SH-SY5Y (cell line): ENCODE measurements at regions not wholly inside any gene's neighbourhood (a gene's known extent, or its start where the extent isn't known, plus 50 kb on each side); places are given as distances from the start of the nearest gene placed in this dataset.

Experiments used
- GATA2 ChIP-seq: IDR thresholded peaks from 2 replicates; pipeline ENCODE4 v1.6.1; 2011; ENCODE audit warnings: mild to moderate bottlenecking, low read depth, low read length
- GATA3 ChIP-seq: IDR thresholded peaks from 2 replicates; pipeline ENCODE4 v1.6.1; 2011; ENCODE audit warnings: low read depth, mild to moderate bottlenecking, low read length, moderate library complexity

DNA sequence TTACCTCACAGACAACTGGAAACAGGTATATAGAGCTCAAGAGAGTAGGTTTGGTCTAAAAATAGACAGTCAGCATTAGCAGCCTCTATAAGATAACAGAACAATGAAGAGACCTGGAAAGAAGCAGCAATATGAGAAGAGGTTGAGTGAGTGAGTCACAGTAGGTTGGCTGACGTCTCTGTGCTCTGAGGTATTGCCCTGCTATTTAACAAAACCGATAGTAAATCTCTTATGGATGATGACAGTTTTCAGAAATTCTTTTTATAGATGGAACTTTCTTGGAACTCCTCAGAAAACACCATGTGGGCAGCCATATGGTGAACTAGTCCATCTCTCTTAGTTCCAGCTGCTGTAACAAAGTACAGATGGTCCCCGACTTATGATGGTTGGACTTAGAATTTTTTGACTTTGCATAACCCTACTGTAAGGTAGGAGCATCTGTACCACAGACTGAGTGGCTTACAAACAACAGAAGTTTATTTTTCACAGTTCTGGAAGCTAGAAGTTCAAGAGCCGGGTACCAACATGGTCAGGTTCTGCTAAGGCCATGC, 123.5 kb downstream of the MBD2 start:
- TF ChIP-seq GATA2 (no peak), GATA3 (no peak)

DNA sequence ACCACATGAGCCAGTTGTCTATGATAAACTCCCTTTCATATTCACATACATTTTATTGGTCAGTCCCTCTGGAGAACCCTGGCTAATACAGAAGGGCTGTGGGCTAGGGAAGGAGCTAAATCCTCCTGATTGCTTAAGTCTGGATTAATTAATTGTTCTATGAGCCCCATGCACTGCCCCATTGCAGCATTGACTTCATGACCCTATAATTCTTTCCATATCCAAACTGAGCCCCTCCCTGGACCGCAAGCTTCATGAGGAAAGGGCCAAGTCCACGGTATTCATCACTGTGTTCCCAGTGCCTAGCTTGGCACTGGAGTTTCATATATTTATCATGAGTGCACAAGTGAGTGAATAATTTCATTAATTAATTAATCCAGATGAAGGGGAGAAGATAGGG, 124.0 kb downstream of the MBD2 start:
- no peak for TF ChIP-seq GATA3
- TF ChIP-seq GATA2, result no peak

GRCh38 chr18:54094474-54094873, 130.0 kb downstream of the MBD2 start:
- no peak for TF ChIP-seq GATA3
- TF ChIP-seq GATA2, result no peak

GRCh38 chr18:54090856-54091255, 133.6 kb downstream of the MBD2 start:
- no peak for TF ChIP-seq GATA3
- TF ChIP-seq GATA2, result no peak

- no peak for TF ChIP-seq GATA2
- TF ChIP-seq GATA3, result no peak
Measured at GRCh38 chr18:54089749-54090459, 134.6 kb downstream of the MBD2 start.

- TF ChIP-seq GATA2 (no peak), GATA3 (no peak)
Measured at GRCh38 chr18:54086863-54087262, 137.6 kb downstream of the MBD2 start.

DNA sequence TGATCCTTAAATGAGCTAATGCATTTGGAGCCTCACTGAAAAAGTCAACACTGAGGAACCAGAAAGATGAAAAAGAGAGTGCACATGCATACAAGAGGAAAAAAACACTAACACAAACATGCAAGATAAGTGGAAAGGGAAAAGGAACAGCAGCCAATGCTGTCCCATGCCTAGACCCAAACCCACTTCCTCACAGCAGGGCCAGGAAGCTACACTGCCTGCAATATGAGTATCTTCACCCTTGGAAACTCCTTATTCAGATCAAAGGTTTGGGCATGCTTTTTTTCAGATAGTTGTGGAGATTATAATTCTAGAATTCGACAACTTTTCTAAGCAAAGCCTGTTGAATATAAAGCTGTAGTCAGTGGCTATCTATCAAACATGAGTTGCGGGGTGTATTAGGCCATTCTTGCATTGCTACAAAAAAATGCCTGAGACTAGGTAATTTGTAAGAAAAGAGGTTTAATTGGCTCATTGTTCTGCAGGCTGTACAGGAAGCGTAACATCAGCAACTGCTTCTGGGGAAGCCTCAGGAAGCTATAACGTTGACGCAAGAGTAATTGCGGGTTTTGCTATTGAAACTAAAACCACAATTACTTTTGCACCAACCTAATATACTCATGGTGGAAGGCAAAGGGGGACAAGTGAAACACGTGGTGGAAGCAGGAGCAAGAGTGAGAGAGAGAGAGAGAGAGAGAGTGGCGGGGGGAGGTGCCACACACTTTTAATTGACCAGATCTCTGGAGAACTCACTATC, 138.2 kb downstream of the MBD2 start:
- no peak for TF ChIP-seq GATA2
- TF ChIP-seq GATA3, result no peak

- TF ChIP-seq GATA3 (no peak), GATA2 (no peak)
Measured at GRCh38 chr18:54080858-54081257, 143.6 kb downstream of the MBD2 start.

DNA sequence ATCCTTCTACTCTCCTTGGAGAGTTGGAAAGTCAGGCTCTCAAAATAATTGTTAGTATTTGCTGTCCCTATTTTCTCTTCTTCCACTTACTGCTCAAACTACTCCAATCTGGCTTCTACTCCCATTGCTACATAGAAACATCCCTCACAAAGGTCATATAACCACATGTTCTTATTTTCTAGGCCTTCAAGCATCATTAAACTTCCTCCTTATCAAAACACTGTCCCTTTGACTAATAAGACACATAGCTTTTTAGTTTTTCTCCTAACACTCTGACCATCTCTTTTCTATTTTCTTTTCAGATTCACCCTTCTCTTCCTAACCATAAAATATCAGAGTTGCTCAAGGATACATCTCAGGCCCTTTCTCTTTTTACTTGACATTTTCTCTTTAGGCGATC, 148.3 kb downstream of the MBD2 start:
- TF ChIP-seq GATA2 (no peak), GATA3 (no peak)

DNA sequence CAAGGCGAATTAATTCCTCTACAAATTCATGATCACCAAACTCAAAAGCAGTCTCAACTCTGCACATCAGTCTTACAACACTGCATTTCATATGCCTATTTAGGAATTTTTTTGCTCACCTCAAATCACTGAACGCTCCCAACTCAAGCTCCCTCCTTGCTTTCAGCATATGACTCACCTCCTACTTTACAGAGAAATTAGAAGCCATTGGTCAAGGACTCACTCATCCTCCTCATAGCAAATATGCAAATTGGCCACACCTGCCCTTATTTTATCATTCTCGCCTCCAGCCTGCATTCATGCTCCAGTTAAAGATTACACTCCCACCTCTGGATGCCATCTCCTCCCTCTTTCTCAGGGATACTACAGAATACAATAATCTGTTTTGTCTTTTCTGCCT, 148.8 kb downstream of the MBD2 start:
- TF ChIP-seq GATA2, result no peak
- no peak for TF ChIP-seq GATA3

GRCh38 chr18:54069729-54070128, 154.7 kb downstream of the MBD2 start:
- TF ChIP-seq GATA3 (no peak), GATA2 (no peak)

DNA sequence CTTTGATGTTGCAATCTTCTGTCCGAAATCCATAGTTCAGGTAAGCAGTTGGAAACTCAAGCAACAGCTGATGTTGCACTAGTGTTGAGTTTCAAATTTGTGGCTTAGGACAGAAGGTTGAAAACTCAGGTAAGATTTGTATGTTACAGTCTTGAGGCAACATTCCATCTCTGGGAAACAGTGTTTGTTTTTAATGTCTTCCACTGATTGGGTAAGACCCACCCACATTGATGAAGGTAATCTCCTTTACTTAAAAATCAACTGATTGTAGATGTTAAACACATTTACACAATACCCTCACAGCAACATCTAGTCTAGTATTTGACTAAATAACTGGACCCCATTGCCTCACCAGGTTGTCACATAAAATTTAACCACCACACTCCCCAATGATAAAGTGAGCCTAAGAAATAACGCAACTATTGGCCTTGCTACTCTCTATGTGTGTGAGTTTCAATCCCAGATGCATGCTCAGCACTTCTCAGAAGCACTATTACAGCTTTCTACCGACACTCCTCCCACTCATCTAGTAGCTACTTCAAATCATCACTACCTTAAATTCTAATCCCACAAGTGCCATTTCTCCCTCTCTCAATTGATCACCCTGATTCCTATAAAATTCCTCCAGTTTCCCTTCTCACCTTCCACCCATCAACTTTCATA, 164.0 kb downstream of the MBD2 start:
- TF ChIP-seq GATA2, result no peak
- TF ChIP-seq GATA3, result no peak

DNA sequence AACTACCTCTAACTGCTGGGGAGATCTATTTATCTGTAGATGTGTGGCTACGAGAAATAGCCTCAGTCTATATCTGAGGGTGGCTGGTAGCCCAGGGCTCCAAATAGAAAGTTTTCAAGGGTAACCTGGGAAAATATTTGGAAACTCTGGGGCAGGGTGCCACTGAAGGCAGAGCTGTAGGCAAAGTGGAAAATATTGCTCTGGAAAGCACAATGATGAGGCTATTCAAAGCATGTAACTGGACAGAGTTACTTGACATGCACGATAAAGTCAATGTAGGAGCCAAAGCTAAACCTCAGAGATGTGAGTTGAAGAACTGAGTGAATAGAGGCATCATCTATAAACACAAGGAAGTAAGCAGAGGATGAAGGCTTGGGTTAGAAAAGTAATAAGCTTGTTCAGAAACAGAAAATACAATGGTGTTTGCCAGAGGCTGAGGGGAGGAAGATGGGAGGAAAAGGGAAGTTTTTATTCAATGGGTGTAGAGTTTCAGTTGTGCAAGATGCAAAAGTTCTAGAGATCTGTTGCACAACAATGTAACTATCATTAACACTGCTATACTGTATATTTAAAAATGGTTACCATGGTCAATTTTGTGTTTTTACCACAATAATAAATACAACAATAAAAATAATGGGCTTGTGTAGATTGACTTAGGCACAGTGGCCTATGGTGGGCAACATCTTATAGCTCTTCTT, 171.6 kb downstream of the MBD2 start:
- TF ChIP-seq GATA2 (no peak), GATA3 (no peak)

GRCh38 chr18:54052259-54052658, 172.2 kb downstream of the MBD2 start:
- TF ChIP-seq GATA3, result no peak
- TF ChIP-seq GATA2, result no peak
